ENCODE measurements at regions not wholly inside any gene's neighbourhood (a gene's known extent, or its start where the extent isn't known, plus 50 kb on each side); places are given as distances from the start of the nearest gene placed in this dataset.
"Not testable (repeated sequence)": the region's sequence is repeated elsewhere in the genome, so short reads cannot be mapped to it uniquely, and the experiment has no call there.

DNA sequence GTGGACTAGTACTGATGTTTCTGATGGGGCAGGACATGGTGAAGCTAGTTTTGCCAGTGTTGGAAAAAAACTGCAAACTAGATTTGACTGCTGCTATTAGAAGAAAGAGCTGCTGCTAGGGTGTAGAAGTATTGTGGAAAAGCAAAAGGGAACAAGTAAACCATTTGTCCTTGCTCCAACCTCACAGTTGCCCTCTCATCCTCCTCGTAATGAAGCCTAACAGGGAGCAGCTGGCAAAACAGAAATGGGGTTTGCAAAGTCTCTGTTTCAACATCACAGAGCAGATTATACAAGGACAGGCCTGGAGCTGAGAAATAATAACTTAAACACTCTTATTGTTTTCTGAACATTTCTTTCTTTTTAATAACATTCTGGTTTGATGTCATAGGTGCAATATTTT lies 346.2 kb downstream of the MAGEB5 start:
- TF ChIP-seq, protein P1, sequence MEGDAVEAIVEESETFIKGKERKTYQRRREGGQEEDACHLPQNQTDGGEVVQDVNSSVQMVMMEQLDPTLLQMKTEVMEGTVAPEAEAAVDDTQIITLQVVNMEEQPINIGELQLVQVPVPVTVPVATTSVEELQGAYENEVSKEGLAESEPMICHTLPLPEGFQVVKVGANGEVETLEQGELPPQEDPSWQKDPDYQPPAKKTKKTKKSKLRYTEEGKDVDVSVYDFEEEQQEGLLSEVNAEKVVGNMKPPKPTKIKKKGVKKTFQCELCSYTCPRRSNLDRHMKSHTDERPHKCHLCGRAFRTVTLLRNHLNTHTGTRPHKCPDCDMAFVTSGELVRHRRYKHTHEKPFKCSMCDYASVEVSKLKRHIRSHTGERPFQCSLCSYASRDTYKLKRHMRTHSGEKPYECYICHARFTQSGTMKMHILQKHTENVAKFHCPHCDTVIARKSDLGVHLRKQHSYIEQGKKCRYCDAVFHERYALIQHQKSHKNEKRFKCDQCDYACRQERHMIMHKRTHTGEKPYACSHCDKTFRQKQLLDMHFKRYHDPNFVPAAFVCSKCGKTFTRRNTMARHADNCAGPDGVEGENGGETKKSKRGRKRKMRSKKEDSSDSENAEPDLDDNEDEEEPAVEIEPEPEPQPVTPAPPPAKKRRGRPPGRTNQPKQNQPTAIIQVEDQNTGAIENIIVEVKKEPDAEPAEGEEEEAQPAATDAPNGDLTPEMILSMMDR (IDR thresholded peaks at IDR 0.05; ENCODE audit: insufficient read depth, low read length): no peak
- H3K4me3 ChIP-seq (ENCODE audit: low read depth, low read length): no peak overlapping the region
- DNase-seq (ENCODE audit: low read depth): no peak

DNA sequence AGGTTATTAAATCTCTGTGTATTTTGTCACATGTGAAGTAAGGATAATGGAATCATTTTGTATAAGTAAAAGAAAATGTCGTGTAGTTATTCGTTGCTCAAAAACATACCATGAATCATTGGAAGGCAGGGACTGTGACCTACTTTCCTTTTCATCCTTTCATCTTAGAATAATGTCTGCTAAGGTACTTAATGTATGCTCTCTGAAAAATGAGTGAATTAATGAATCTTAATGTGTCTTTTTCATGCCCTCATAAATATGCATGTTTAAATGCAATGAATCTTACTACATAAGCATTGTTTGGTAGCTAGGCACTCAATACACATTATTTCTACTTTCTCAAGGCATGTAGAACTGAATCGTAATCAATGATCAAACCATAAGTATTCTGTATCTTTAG lies 343.9 kb downstream of the MAGEB5 start:
- DNase-seq (ENCODE audit: low read depth): no peak
- H3K4me3 ChIP-seq (ENCODE audit: low read depth, low read length): no peak overlapping the region
- TF ChIP-seq, protein P1 (IDR thresholded peaks at IDR 0.05; ENCODE audit: insufficient read depth, low read length): no peak

DNA sequence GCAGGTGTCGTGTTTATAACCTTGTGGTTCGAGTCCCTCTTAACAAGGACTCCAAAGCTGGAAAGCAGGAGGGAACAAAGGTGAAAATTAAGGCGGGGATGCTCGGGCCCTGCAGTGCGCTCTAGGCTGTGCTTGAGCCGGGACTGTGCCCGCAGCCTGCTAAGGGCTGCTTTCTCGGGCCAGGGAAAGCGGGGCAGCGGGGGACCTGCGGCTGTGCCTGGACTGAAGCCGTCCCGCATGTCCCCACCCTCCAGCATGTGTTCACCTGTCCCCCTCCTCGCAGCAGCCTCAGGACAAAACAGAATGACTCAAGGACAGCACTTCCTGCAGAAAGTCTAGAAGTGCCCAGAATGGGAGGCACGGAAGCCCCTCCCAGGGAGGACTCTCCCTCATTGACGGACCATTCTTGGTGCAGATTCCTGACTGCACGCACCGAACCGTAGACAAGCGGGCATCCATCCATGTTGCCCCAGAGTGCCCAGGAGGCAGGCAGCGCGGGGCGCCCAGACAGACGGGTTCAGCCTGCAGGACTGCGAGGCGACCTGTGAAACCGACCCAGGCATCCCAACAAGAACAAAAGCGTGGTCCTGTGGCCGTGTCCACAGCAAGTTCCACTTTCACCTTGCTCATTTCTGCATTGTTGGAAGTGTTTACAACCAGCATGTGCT lies 342.9 kb downstream of the MAGEB5 start:
- DNase-seq (ENCODE audit: low read depth): no peak
- TF ChIP-seq, protein P1 (IDR thresholded peaks at IDR 0.05; ENCODE audit: insufficient read depth, low read length): no peak
- H3K4me3 ChIP-seq (ENCODE audit: low read depth, low read length): no peak overlapping the region

DNA sequence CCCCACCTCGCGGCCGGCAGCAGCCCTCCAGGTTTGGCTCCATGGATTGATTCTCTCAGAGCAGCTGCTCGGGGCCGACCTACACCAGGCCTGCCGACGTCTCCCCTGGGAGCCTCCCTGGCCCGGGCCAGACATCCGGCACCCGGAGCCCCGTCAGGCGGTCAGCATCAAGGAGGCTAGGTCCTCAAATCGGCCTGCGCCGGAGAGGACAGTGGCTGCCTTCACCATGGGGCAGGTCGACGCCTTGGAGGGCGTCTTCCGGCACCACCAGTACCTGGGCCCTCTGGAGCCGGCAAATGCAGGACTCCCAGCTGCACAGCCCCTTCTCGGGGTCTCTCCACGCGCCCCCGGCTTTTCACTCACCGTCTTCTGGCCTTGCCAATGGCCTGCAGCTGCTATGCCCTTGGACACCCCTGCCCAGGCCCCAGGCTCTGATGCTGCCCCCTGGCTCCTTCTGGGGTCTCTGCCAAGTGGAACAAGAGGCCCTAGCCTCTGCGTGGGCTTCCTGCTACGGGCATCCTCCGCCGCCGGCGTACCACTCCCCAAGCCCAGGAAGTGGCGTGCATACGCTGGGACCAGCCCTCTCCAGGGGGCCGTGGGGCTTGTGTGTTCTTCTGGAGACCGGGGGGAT lies 341.8 kb downstream of the MAGEB5 start:
- H3K4me3 ChIP-seq (ENCODE audit: low read depth, low read length): no peak overlapping the region
- TF ChIP-seq, protein P1 (IDR thresholded peaks at IDR 0.05; ENCODE audit: insufficient read depth, low read length): no peak
- DNase-seq (ENCODE audit: low read depth): no peak

DNA sequence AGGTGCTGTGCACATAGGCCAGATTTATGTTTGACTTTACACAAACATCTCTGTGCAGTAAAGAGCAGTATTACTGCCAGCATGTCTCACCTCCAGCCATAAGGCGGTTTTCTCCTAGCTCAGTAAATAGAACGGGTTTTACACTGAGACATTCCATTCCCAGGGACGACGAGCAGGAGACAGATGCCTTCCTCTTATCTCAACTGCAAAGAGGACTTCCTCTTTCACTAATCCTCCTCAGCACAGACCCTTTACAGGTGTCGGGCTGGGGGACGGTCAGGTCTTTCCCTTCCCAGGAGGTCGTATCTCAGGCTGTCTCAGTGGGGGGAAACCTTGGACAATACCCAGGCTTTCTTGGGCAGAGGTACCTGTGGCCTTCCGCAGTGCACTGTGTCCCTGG lies 309.8 kb downstream of the MAGEB5 start:
- H3K4me3 ChIP-seq (ENCODE audit: low read depth, low read length); DNase-seq (ENCODE audit: low read depth): not testable (repeated sequence)

DNA sequence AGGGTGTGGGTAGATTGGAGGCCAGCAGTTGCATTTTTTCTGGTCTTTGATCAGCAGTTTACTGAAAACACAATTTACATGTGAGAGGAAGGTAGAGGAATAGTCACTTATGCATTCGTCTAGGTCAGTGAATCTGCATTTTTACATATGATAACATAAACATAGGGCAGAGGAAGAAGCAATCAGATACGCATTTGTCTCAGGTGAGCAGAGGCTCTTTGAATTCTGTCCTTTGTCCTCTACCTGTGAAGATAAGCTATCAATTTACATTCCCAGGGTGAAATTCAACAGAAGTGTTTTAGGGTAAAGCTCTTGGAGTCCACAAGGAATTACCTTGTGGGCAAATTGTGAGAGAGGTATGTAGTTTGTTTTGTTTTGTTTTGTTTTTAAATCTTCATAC lies 306.5 kb downstream of the MAGEB5 start:
- no peak for DNase-seq (ENCODE audit: low read depth)
- TF ChIP-seq, protein P1 (IDR thresholded peaks at IDR 0.05; ENCODE audit: insufficient read depth, low read length): no peak
- H3K4me3 ChIP-seq (ENCODE audit: low read depth, low read length): no peak overlapping the region

DNA sequence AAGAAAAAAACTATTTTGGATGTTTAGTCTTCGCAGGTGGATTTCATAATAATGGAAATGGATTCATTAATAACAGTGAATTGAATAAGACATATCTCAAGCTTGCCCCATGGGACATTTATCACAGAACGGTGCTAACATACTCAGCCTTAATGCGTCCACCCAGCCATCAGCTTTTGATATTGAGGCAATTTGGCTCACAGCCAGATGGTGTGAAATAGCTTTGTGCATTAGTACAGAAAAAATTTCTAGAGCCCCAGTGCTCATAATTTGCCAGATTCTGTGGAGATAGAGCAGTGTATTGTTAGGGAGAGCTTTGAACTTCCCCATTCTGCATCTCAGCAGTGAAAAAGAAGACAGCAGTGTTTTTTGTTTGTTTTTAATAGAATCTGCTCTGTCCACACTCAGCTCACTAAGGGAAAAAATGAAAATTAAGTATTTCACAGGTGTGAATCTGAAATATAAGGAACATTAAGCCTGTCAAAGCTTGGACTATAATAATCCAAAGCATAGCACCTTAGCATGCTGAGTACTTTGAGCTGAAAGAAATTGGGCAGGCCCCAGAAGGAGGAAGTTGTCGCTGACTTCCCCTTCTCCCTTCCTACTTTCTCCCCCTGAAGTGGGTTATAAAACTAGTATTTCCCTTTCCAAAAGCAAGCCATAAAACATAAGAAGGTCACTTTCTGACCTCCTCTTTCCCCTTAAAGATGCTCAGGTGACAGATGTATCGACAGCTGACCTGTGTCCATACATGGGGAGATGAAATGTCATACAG lies 295.8 kb downstream of the MAGEB5 start:
- no peak overlapping the region for H3K4me3 ChIP-seq (ENCODE audit: low read depth, low read length)
- TF ChIP-seq, protein P1 (IDR thresholded peaks at IDR 0.05; ENCODE audit: insufficient read depth, low read length): no peak
- no peak for DNase-seq (ENCODE audit: low read depth)
